GM12874 (cell line): ENCODE measurements at regions not wholly inside any gene's neighbourhood (a gene's known extent, or its start where the extent isn't known, plus 50 kb on each side); places are given as distances from the start of the nearest gene placed in this dataset.

Experiments used
- TF ChIP-seq, protein P1 (sequence below): IDR thresholded peaks from 2 replicates; pipeline ENCODE4 v1.5.1; 2011; ENCODE audit warnings: low read depth, mild to moderate bottlenecking, control low read depth, low read length, moderate library complexity; ENCODE audit not compliant: insufficient read depth

DNA sequence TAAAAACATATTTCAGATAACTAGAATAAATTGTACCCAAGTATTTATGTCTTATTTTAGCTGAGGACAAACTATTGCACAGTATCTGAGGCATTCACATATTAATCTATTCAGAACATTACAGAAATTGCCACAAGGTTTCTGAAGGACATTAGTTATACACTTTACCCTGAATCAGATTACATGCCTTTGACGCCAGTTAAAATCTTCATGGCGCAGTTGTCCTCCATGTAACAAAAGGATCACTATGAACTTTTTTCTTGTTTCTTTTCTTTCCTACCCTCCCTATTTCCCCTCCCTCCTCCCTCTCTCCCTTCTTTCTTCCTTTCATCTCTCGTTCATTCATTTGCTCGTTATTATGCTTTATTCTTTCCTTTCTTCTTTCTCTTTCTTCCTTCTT lies 176.6 kb upstream of the KITLG start:
- TF ChIP-seq, protein P1, sequence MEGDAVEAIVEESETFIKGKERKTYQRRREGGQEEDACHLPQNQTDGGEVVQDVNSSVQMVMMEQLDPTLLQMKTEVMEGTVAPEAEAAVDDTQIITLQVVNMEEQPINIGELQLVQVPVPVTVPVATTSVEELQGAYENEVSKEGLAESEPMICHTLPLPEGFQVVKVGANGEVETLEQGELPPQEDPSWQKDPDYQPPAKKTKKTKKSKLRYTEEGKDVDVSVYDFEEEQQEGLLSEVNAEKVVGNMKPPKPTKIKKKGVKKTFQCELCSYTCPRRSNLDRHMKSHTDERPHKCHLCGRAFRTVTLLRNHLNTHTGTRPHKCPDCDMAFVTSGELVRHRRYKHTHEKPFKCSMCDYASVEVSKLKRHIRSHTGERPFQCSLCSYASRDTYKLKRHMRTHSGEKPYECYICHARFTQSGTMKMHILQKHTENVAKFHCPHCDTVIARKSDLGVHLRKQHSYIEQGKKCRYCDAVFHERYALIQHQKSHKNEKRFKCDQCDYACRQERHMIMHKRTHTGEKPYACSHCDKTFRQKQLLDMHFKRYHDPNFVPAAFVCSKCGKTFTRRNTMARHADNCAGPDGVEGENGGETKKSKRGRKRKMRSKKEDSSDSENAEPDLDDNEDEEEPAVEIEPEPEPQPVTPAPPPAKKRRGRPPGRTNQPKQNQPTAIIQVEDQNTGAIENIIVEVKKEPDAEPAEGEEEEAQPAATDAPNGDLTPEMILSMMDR: no peak

DNA sequence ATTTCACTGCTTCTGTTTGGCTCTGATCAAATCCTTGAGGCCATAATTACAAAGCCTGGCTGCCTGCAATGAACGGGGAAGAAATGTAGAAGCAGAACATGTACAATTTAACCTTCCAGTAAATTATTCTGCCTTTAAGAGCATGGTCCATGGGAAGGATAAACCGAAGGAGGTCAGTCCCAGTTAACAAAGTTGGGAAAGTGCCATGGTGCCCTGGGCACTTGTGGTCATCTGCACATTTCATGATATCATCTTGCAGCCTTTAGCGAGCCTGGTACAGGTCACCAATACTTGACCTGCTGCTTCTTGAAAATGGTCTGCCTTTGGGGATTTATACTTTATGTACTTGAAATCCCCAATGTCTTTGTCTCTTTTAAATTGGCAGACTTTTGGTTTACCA lies 175.9 kb upstream of the KITLG start:
- TF ChIP-seq, protein P1: no peak

DNA sequence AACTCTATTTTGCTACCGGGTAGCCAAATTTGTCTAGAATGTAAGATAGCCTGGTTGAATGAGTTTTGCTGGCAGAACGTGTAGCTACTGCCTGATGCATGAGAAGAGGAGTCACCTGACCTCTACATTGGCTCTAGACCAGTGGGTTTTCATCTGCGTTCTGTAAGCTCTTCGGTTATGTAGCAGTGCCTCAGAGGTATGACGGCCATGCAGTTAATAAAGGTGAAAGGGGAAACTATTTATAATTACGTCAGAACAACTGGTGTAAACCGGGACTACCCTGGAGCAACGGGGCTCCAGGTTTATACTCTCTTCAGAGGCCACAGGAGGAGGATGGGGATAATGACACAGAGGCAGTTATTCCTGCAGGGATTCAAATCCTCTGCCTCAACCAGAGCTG lies 173.4 kb upstream of the KITLG start:
- TF ChIP-seq, protein P1: no peak

DNA sequence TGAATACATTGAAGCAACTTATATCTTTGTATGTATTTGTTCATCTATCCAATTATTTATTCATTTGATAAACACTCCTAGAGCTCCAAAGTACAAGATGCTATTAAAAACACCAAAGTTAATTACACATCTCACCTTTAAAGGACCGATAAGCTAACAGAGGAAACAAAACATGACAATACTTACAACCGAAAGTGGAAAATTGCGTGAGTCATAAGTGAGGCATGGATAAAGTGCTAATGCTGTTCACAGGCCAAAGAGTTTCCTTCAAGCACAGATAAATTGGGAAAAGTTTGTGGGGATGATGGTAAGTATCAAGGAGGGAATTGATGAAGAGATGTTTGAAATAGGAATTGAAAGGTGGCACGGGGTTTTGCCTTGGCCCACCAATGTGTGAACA lies 172.8 kb upstream of the KITLG start:
- TF ChIP-seq, protein P1: no peak

DNA sequence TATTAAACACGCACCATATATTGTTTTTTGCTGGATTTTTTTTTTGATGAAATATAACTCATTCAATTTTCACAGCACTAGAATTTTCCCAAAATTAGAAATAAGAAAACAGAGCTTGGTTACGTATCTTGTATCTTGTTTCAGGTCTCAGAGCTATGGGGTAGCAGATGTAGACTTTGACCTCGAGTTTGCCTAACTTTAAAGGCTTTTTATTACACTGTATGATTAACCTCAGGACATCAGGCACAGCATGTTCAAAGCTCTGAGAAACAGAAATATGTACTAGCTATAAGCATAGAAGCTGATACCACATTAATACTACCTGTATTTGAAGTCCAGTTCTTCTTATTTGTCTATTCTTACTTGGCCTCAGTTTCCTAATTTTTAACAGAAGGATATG lies 171.9 kb upstream of the KITLG start:
- TF ChIP-seq, protein P1: no peak

DNA sequence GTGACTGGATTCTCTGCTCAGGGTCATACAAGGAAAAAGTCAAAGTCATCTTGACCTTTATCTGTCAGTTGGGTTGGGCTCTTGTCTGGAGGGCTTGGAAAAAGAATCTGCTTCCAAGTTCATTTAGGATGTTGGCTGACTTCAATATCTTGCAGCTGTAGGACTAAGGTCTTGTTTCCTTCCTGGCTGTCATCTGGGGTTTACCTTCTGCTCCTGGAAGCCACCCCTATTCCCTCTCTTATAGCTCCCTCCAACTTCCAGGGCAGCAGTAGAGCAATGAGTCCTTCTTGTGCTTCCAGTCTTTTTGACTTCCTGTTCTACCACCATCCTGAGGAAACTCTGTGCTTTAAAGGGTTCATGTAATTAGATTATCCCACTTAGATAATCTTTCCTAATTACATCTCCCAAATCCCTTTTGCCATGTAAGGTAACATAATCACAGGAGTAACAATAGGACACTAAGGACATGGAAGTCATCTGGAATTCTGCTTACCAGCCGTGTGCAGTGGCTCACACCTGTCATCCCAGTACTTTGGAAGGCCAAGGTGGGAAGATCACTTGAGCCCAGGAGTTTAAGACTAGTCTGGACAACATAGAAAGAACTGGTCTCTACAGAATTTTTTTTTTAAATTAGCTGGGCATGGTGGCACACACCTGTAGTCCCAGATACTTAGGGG lies 170.7 kb upstream of the KITLG start:
- TF ChIP-seq, protein P1: no peak

DNA sequence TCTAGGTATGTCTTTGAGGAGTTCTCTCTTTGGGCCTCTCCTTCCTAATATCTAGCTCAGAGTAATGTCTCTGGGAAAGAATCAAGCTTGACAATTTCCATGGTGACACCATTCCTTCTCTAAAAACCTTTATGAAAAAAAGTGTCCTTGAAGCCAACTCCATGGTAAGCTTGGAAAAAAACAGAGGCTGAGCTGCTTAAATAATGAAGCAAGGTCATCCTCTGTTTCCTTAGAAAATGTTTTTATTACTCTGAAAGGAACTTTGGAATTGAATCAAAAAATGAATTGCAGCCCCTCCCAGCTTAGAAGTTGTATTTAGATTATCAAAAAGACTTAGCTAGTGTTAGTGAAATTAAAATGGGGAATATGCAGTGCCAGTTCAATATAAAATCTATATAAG lies 166.1 kb upstream of the KITLG start:
- TF ChIP-seq, protein P1: no peak
